ENCODE measurements at regions not wholly inside any gene's neighbourhood (a gene's known extent, or its start where the extent isn't known, plus 50 kb on each side); places are given as distances from the start of the nearest gene placed in this dataset.

DNA sequence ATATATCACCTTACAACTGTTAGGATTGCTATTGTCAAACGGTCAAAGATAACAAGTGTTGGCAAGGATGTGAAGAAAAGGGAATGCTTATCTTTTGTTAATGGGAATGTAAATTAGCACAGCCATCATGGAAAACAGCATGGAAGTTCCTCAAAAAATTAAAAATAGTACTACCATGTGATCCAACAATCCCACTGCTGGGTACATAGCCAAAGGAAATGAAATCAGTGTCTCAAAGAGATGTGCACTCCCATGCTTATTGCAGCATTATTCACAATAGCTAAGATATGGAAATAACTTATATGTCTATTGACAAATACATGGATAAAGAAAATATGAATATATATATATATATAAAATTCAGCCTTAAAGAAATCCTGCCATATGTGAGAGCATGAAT lies 274.6 kb downstream of the EDEM1 start:
- Histone ChIP-seq H3K4me3 (ENCODE audit: low read length, poor library complexity, severe bottlenecking) (no peak overlapping the region), H3K36me3 (ENCODE audit: insufficient read depth, low read length) (no peaks in the 10 kb centered on the region), H2AFZ (ENCODE audit: low read length) (no peak overlapping the region), H3K4me2 (ENCODE audit: low read depth, low read length, poor library complexity, severe bottlenecking) (no peak overlapping the region), H3K9ac (ENCODE audit: low read depth, low read length, poor library complexity, severe bottlenecking) (no peak overlapping the region), H3K4me1 (ENCODE audit: insufficient read depth, low read length, poor library complexity, severe bottlenecking) (no peaks in the 10 kb centered on the region), H3F3A (ENCODE audit: low read depth) (no peaks in the 10 kb centered on the region), H3K9me3 (ENCODE audit: insufficient read depth, low read depth, low read length) (no peaks in the 10 kb centered on the region), H4K20me1 (ENCODE audit: insufficient read depth, low read length, poor library complexity, severe bottlenecking) (no peaks in the 10 kb centered on the region), H3K79me2 (ENCODE audit: insufficient read depth, low read length) (no peaks in the 10 kb centered on the region), H3K27me3 (ENCODE audit: insufficient read depth, low read length, poor library complexity, severe bottlenecking) (no peaks in the 10 kb centered on the region), H3K9me2 (replicated peaks; ENCODE audit: low read depth, low read length) (no peaks in the 10 kb centered on the region)
- no peak for TF ChIP-seq EZH2phosphoT487 (IDR thresholded peaks at IDR 0.05; ENCODE audit: borderline replicate concordance)
- TF ChIP-seq, protein P1, sequence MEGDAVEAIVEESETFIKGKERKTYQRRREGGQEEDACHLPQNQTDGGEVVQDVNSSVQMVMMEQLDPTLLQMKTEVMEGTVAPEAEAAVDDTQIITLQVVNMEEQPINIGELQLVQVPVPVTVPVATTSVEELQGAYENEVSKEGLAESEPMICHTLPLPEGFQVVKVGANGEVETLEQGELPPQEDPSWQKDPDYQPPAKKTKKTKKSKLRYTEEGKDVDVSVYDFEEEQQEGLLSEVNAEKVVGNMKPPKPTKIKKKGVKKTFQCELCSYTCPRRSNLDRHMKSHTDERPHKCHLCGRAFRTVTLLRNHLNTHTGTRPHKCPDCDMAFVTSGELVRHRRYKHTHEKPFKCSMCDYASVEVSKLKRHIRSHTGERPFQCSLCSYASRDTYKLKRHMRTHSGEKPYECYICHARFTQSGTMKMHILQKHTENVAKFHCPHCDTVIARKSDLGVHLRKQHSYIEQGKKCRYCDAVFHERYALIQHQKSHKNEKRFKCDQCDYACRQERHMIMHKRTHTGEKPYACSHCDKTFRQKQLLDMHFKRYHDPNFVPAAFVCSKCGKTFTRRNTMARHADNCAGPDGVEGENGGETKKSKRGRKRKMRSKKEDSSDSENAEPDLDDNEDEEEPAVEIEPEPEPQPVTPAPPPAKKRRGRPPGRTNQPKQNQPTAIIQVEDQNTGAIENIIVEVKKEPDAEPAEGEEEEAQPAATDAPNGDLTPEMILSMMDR (conservative IDR thresholded peaks at IDR 0.05; ENCODE audit: low read length): no peak

DNA sequence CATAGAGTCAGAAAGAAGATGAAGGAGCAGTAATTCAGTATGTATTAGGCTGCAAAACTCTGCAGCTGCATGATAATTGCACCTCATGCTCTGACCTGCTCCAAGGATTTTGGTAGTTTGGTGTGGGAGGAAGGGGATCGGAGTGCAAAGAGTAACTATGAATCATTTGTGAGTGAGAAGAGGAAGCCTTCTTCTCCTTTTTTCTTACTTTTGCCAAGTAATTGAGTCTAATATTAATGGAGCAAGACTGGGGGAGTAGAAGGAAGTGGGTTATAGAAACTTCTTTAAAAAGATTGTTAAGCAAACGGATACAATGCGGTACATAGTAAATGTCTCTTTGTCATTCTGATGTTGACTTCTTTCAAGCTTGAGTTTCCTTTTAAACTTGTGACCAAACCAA lies 276.5 kb downstream of the EDEM1 start:
- TF ChIP-seq EZH2phosphoT487 (IDR thresholded peaks at IDR 0.05; ENCODE audit: borderline replicate concordance): no peak
- TF ChIP-seq, protein P1 (conservative IDR thresholded peaks at IDR 0.05; ENCODE audit: low read length): no peak
- no peak overlapping the region for H3K9ac ChIP-seq (ENCODE audit: low read depth, low read length, poor library complexity, severe bottlenecking)
- no peak overlapping the region for H2AFZ ChIP-seq (ENCODE audit: low read length)

DNA sequence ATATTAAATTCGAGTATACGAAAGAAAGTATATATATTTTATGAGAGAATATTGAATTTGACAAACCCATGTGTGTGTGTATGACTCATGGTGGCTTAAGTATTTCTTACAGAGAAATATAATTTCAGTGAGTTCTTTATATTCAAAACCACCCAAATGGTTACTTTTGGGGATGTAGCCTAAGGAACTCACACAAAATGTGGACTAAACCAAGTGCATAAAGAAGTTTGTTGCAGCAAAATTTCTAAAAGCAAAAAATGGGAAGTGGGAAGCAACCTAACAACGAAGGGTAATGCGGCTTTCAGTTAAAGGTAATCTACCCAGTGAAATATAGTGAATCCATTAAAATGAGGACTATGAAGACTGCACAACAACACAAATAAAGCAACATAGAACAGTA lies 277.1 kb downstream of the EDEM1 start:
- H3K36me3 ChIP-seq (ENCODE audit: insufficient read depth, low read length): no peaks in the 10 kb centered on the region
- TF ChIP-seq EZH2phosphoT487 (IDR thresholded peaks at IDR 0.05; ENCODE audit: borderline replicate concordance): no peak
- TF ChIP-seq, protein P1 (conservative IDR thresholded peaks at IDR 0.05; ENCODE audit: low read length): no peak
- no peaks in the 10 kb centered on the region for H4K20me1 ChIP-seq (ENCODE audit: insufficient read depth, low read length, poor library complexity, severe bottlenecking)
- H3K4me2 ChIP-seq (ENCODE audit: low read depth, low read length, poor library complexity, severe bottlenecking): no peak overlapping the region
- H3K4me1 ChIP-seq (ENCODE audit: insufficient read depth, low read length, poor library complexity, severe bottlenecking): no peaks in the 10 kb centered on the region
- no peaks in the 10 kb centered on the region for H3K9me3 ChIP-seq (ENCODE audit: insufficient read depth, low read depth, low read length)
- H2AFZ ChIP-seq (ENCODE audit: low read length): no peak overlapping the region
- no peak overlapping the region for H3K4me3 ChIP-seq (ENCODE audit: low read length, poor library complexity, severe bottlenecking)
- no peaks in the 10 kb centered on the region for H3F3A ChIP-seq (ENCODE audit: low read depth)
- no peaks in the 10 kb centered on the region for H3K79me2 ChIP-seq (ENCODE audit: insufficient read depth, low read length)
- no peak overlapping the region for H3K9ac ChIP-seq (ENCODE audit: low read depth, low read length, poor library complexity, severe bottlenecking)
- H3K27me3 ChIP-seq (ENCODE audit: insufficient read depth, low read length, poor library complexity, severe bottlenecking): no peaks in the 10 kb centered on the region
- H3K9me2 ChIP-seq (replicated peaks; ENCODE audit: low read depth, low read length): no peaks in the 10 kb centered on the region

More for the DNA sequence above, 276.5 kb downstream of the EDEM1 start:
- Histone ChIP-seq H3K9me2 (replicated peaks; ENCODE audit: low read depth, low read length) (no peaks in the 10 kb centered on the region), H3K79me2 (ENCODE audit: insufficient read depth, low read length) (no peaks in the 10 kb centered on the region), H3K27me3 (ENCODE audit: insufficient read depth, low read length, poor library complexity, severe bottlenecking) (no peaks in the 10 kb centered on the region), H4K20me1 (ENCODE audit: insufficient read depth, low read length, poor library complexity, severe bottlenecking) (no peaks in the 10 kb centered on the region), H3K4me3 (ENCODE audit: low read length, poor library complexity, severe bottlenecking) (no peak overlapping the region), H3K4me1 (ENCODE audit: insufficient read depth, low read length, poor library complexity, severe bottlenecking) (no peaks in the 10 kb centered on the region), H3F3A (ENCODE audit: low read depth) (no peaks in the 10 kb centered on the region), H3K36me3 (ENCODE audit: insufficient read depth, low read length) (no peaks in the 10 kb centered on the region), H3K9me3 (ENCODE audit: insufficient read depth, low read depth, low read length) (no peaks in the 10 kb centered on the region), H3K4me2 (ENCODE audit: low read depth, low read length, poor library complexity, severe bottlenecking) (no peak overlapping the region)

All from Loucy (cell line).